Testis (tissue), 2 donors: ENCODE measurements at regions not wholly inside any gene's neighbourhood (a gene's known extent, or its start where the extent isn't known, plus 50 kb on each side); places are given as distances from the start of the nearest gene placed in this dataset.

Experiments
- DNase-seq: peaks from one replicate; pipeline ENCODE4 v3.0.0-alpha.2; 2019
- H3K27ac ChIP-seq, 2 donors: fragments of 200-600 bp; sonication (generic); one replicate each; pipeline ENCODE4 v1.5.1; 2019
- H3K27me3 ChIP-seq: fragments of 200-600 bp; sonication (generic); one replicate; pipeline ENCODE4 v1.5.1; 2019
- H3K36me3 ChIP-seq: fragments of 200-600 bp; sonication (generic); one replicate; pipeline ENCODE4 v1.5.1; 2017; ENCODE audit warnings: low read depth; ENCODE audit errors: missing control alignments
- H3K4me1 ChIP-seq: fragments of 200-600 bp; sonication (generic); one replicate; pipeline ENCODE4 v1.5.1; 2019
- H3K4me3 ChIP-seq, 2 donors: fragments of 200-600 bp; sonication (generic); one replicate each; pipeline ENCODE4 v1.5.1; 2017 to 2019
- H3K9me3 ChIP-seq: fragments of 200-600 bp; sonication (generic); one replicate; pipeline ENCODE4 v1.5.1; 2017
- CTCF ChIP-seq, 3 experiments: fragments of 450-650 bp in 2 of 3; fragments of 200-600 bp in 1 of 3; sonication (generic) in 1 of 3; IDR thresholded peaks; one replicate each; pipeline ENCODE4 v1.5.1; 2016 to 2019; ENCODE audit warnings: antibody characterized with exemption in 3 of 3, mild to moderate bottlenecking in 2 of 3, moderate library complexity in 1 of 3
- POLR2A ChIP-seq: fragments of 450-650 bp; IDR thresholded peaks from one replicate; pipeline ENCODE4 v1.6.1; 2017; ENCODE audit warnings: antibody characterized with exemption, mild to moderate bottlenecking, moderate library complexity
- WGBS, 2 donors: methylation state at CpG; one replicate each; pipeline ENCODE4 v1.1.5; 2018; 5-methylcytosine and 5-hydroxymethylcytosine counted together
- intact Hi-C: fragments of 100-400 bp; cut with DNase I; formaldehyde crosslinking; loops from one replicate; pipeline ENCODE4 v1.15.1; 2023; ENCODE audit warnings: low total_unique reads

GRCh38 chr22:49432211-49432896 lies 395.3 kb downstream of the BRD1 start:
- no peak for DNase-seq
- no peak overlapping the region for H3K4me3 ChIP-seq
- no peaks in the 10 kb centered on the region for H3K27me3 ChIP-seq
- TF ChIP-seq CTCF (IDR thresholded peaks at IDR 0.05) (no peak), POLR2A (no peak)
- WGBS, 2 donors: 36 to 43% methylated on average over 19 of the region's 19 CpGs
- H3K9me3 ChIP-seq: no peaks in the 10 kb centered on the region
- H3K27ac ChIP-seq: no peak overlapping the region
- no peaks in the 10 kb centered on the region for H3K4me1 ChIP-seq
- H3K36me3 ChIP-seq: no peaks in the 10 kb centered on the region
- intact Hi-C loops: no loop called here

- WGBS, 2 donors: 86 to 89% methylated on average over 2 of the region's 2 CpGs
Observed at GRCh38 chr22:49431551-49431950, 396.1 kb downstream of the BRD1 start.

GRCh38 chr22:49429066-49429465 lies 398.6 kb downstream of the BRD1 start:
- Histone ChIP-seq H3K27ac (no peak overlapping the region), H3K9me3 (no peaks in the 10 kb centered on the region), H3K36me3 (no peaks in the 10 kb centered on the region), H3K4me3 (no peak overlapping the region), H3K27me3 (no peaks in the 10 kb centered on the region), H3K4me1 (no peaks in the 10 kb centered on the region)
- no peak for DNase-seq
- intact Hi-C loops: no loop called here
- no peak for TF ChIP-seq POLR2A
- TF ChIP-seq CTCF (IDR thresholded peaks at IDR 0.05): no peak
- WGBS, 2 donors: 71 to 73% methylated on average over 7 of the region's 7 CpGs

More at GRCh38 chr22:49431551-49431950, 396.1 kb downstream of the BRD1 start:
- no peaks in the 10 kb centered on the region for H3K27me3 ChIP-seq
- DNase-seq: no peak
- no peak overlapping the region for H3K27ac ChIP-seq
- intact Hi-C loops: no loop called here
- H3K4me1 ChIP-seq: no peaks in the 10 kb centered on the region
- H3K4me3 ChIP-seq: no peak overlapping the region
- no peaks in the 10 kb centered on the region for H3K9me3 ChIP-seq
- TF ChIP-seq CTCF (IDR thresholded peaks at IDR 0.05) (no peak), POLR2A (no peak)
- H3K36me3 ChIP-seq: no peaks in the 10 kb centered on the region

- no peak for DNase-seq
Observed at GRCh38 chr22:49427941-49428340, 399.7 kb downstream of the BRD1 start.

More at GRCh38 chr22:49427941-49428340, 399.7 kb downstream of the BRD1 start:
- intact Hi-C loops: no loop called here
- Histone ChIP-seq H3K9me3 (no peaks in the 10 kb centered on the region), H3K36me3 (no peaks in the 10 kb centered on the region), H3K4me1 (no peaks in the 10 kb centered on the region), H3K27me3 (no peaks in the 10 kb centered on the region), H3K4me3 (no peak overlapping the region), H3K27ac (no peak overlapping the region)
- no peak for TF ChIP-seq CTCF (IDR thresholded peaks at IDR 0.05)
- no peak for TF ChIP-seq POLR2A
- 90 to 93% methylated on average over 8 of the region's 8 CpGs for WGBS, 2 donors
